Transverse colon (tissue), 3 donors: ENCODE measurements at regions not wholly inside any gene's neighbourhood (a gene's known extent, or its start where the extent isn't known, plus 50 kb on each side); places are given as distances from the start of the nearest gene placed in this dataset.

ENCODE experiments used
- POLR2A ChIP-seq: fragments of 450-650 bp; IDR thresholded peaks from one replicate; pipeline ENCODE4 v1.6.1; 2016; ENCODE audit warnings: antibody characterized with exemption, mild to moderate bottlenecking, moderate library complexity
- TF ChIP-seq, protein P1 (sequence below), 5 experiments: fragments of 200-600 bp in 3 of 5; fragments of 450-650 bp in 2 of 5; sonication (generic) in 3 of 5; IDR thresholded peaks; 1 replicate in 2 of 5; 2 replicates in 3 of 5; pipeline ENCODE4 v1.5.1; 2016 to 2017; ENCODE audit warnings: antibody characterized with exemption in 5 of 5, inconsistent platforms in 3 of 5, mild to moderate bottlenecking in 2 of 5, moderate library complexity in 1 of 5

- TF ChIP-seq, protein P1, sequence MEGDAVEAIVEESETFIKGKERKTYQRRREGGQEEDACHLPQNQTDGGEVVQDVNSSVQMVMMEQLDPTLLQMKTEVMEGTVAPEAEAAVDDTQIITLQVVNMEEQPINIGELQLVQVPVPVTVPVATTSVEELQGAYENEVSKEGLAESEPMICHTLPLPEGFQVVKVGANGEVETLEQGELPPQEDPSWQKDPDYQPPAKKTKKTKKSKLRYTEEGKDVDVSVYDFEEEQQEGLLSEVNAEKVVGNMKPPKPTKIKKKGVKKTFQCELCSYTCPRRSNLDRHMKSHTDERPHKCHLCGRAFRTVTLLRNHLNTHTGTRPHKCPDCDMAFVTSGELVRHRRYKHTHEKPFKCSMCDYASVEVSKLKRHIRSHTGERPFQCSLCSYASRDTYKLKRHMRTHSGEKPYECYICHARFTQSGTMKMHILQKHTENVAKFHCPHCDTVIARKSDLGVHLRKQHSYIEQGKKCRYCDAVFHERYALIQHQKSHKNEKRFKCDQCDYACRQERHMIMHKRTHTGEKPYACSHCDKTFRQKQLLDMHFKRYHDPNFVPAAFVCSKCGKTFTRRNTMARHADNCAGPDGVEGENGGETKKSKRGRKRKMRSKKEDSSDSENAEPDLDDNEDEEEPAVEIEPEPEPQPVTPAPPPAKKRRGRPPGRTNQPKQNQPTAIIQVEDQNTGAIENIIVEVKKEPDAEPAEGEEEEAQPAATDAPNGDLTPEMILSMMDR (IDR thresholded peaks at IDR 0.05), result no peak
- no peak for TF ChIP-seq POLR2A
These were observed 1274.2 kb upstream of the GJE1 start for GRCh38 chr6:140858381-140858971.
